SK-N-SH (cell line): ENCODE measurements at regions not wholly inside any gene's neighbourhood (a gene's known extent, or its start where the extent isn't known, plus 50 kb on each side); places are given as distances from the start of the nearest gene placed in this dataset.

Experiments
- CTCF ChIA-PET: fragments of 300-600, 350-600 bp; formaldehyde crosslinking; extraction: SDS; loops from one replicate; lab custom pipeline; 2021; lab: Yijun Ruan, JAX
- POLR2A ChIA-PET: fragments of 350-600 bp; sonication (Branson Sonifier 250); formaldehyde crosslinking; extraction: SDS; loops from one replicate; lab custom pipeline; 2020; ENCODE audit warnings: antibody characterized with exemption, inconsistent platforms; lab: Yijun Ruan, JAX
- DNase-seq: peaks from one replicate; pipeline ENCODE4 v3.0.0; 2012
- H2AFZ ChIP-seq: fragments of 200-600 bp; sonication (generic); 2 replicates; pipeline ENCODE4 v1.8.1; 2016; ENCODE audit warnings: antibody characterized with exemption, mild to moderate bottlenecking, low read depth
- H3F3A ChIP-seq: fragments of 200-600 bp; sonication (generic); replicated peaks from 2 replicates; pipeline ENCODE3; 2016; ENCODE audit warnings: antibody characterized with exemption, mild to moderate bottlenecking; ENCODE audit not compliant: insufficient read depth
- H3K27ac ChIP-seq, 2 experiments: fragments of 200-500 bp in 1 of 2; fragments of 200-600 bp in 1 of 2; sonication (Bioruptor generic) in 1 of 2; sonication (generic), shearing (Covaris generic) in 1 of 2; 2 replicates each; pipeline versions ENCODE4 v1.5.1 to v1.6.1; 2014 to 2016; ENCODE audit warnings: low read depth in 2 of 2, inconsistent platforms in 1 of 2, low read length in 1 of 2, mild to moderate bottlenecking in 1 of 2, mixed read lengths in 1 of 2
- H3K27me3 ChIP-seq: fragments of 200-600 bp; sonication (generic), shearing (Covaris generic); 2 replicates; pipeline ENCODE4 v1.6.1; 2016; ENCODE audit warnings: mixed run types; ENCODE audit not compliant: insufficient read depth
- H3K36me3 ChIP-seq, 2 experiments: fragments of 200-500 bp in 1 of 2; fragments of 200-600 bp in 1 of 2; sonication (Bioruptor generic) in 1 of 2; sonication (generic) in 1 of 2; replicated peaks in 1 of 2; 2 replicates each; pipeline versions ENCODE3 to v1.5.1; 2014 to 2016; ENCODE audit warnings: low read length in 1 of 2, mild to moderate bottlenecking in 1 of 2; ENCODE audit not compliant: insufficient read depth in 2 of 2, control insufficient read depth in 1 of 2
- H3K4me1 ChIP-seq, 2 experiments: fragments of 200-500 bp in 1 of 2; fragments of 200-600 bp in 1 of 2; sonication (Bioruptor generic) in 1 of 2; sonication (generic), shearing (Covaris generic) in 1 of 2; 2 replicates each; pipeline versions ENCODE4 v1.5.1 to v1.6.1; 2014 to 2016; ENCODE audit warnings: low read depth in 1 of 2, low read length in 1 of 2, mixed run types in 1 of 2; ENCODE audit not compliant: insufficient read depth in 2 of 2, control insufficient read depth in 1 of 2
- H3K4me2 ChIP-seq: fragments of 200-600 bp; sonication (generic), shearing (Covaris generic); 2 replicates; pipeline ENCODE4 v1.6.1; 2017; ENCODE audit warnings: mixed run types
- H3K4me3 ChIP-seq, 2 experiments: fragments of 200-500 bp in 1 of 2; fragments of 200-600 bp in 1 of 2; sonication (Bioruptor generic) in 1 of 2; sonication (generic), shearing (Covaris generic) in 1 of 2; 2 replicates each; pipeline versions ENCODE4 v1.5.1 to v1.8.1; 2014 to 2016; ENCODE audit warnings: low read depth in 2 of 2, inconsistent platforms in 1 of 2, low read length in 1 of 2, mild to moderate bottlenecking in 1 of 2, mixed read lengths in 1 of 2, moderate library complexity in 1 of 2
- H3K79me2 ChIP-seq: fragments of 200-600 bp; sonication (generic); 2 replicates; pipeline ENCODE4 v1.8.1; 2017; ENCODE audit warnings: mild to moderate bottlenecking; ENCODE audit not compliant: insufficient read depth
- H3K9ac ChIP-seq: fragments of 200-600 bp; sonication (generic); 2 replicates; pipeline ENCODE4 v1.6.1; 2017; ENCODE audit warnings: mixed run types
- H3K9me2 ChIP-seq: fragments of 200-600 bp; sonication (generic); 2 replicates; pipeline ENCODE4 v1.6.1; 2017; ENCODE audit warnings: mixed run types
- H3K9me3 ChIP-seq: fragments of 200-600 bp; sonication (generic); 2 replicates; pipeline ENCODE4 v1.6.1; 2017; ENCODE audit warnings: mixed run types, mild to moderate bottlenecking, moderate library complexity
- H4K20me1 ChIP-seq: fragments of 200-600 bp; sonication (generic); 2 replicates; pipeline ENCODE4 v1.6.1; 2017; ENCODE audit warnings: mild to moderate bottlenecking, mixed run types; ENCODE audit not compliant: insufficient read depth
- EP300 ChIP-seq, 2 experiments: IDR thresholded peaks; 2 replicates each; pipeline versions ENCODE4 v1.4.0 to v1.6.1; 2012; ENCODE audit warnings: borderline replicate concordance in 1 of 2, low read depth in 1 of 2, low read length in 1 of 2
- FOSL2 ChIP-seq: IDR thresholded peaks from 2 replicates; pipeline ENCODE4 v1.4.0; 2012; ENCODE audit warnings: low read depth, mild to moderate bottlenecking, moderate library complexity, borderline replicate concordance
- GATA2 ChIP-seq: sonication (generic); formaldehyde crosslinking; IDR thresholded peaks from 2 replicates; pipeline ENCODE4 v1.5.0; 2020; ENCODE audit warnings: mild to moderate bottlenecking, missing genetic modification reagents
- JUND ChIP-seq: IDR thresholded peaks from 2 replicates; pipeline ENCODE4 v1.4.0; 2012
- RAD21 ChIP-seq: IDR thresholded peaks from 2 replicates; pipeline ENCODE4 v1.6.1; 2012; ENCODE audit warnings: mild to moderate bottlenecking, low read length
- RCOR1 ChIP-seq: fragments of 150-350 bp; IDR thresholded peaks from 2 replicates; pipeline ENCODE4 v1.6.1; 2017; ENCODE audit warnings: antibody characterized with exemption, low read length
- RXRA ChIP-seq: IDR thresholded peaks from 2 replicates; pipeline ENCODE4 v1.4.0; 2012; ENCODE audit warnings: low read depth, mild to moderate bottlenecking, borderline replicate concordance
- SIN3A ChIP-seq: IDR thresholded peaks from 2 replicates; pipeline ENCODE4 v1.6.1; 2012; ENCODE audit warnings: low read depth, mild to moderate bottlenecking, low read length, moderate library complexity, borderline replicate concordance
- TCF12 ChIP-seq: IDR thresholded peaks from 2 replicates; pipeline ENCODE4 v1.4.0; 2012
- TEAD4 ChIP-seq: IDR thresholded peaks from 2 replicates; pipeline ENCODE4 v1.4.0; 2012; ENCODE audit warnings: mild to moderate bottlenecking, borderline replicate concordance; ENCODE audit not compliant: insufficient read depth
- YY1 ChIP-seq: IDR thresholded peaks from 2 replicates; pipeline ENCODE4 v1.4.0; 2012; ENCODE audit warnings: low read depth, mild to moderate bottlenecking
- WGBS: methylation state at CpG from one replicate; pipeline ENCODE4 v1.1.6; 2017; ENCODE audit warnings: low lambda C conversion rate; 5-methylcytosine and 5-hydroxymethylcytosine counted together
- TF ChIP-seq, protein P1 (sequence below): IDR thresholded peaks from 2 replicates; pipeline ENCODE4 v1.4.0; 2012; ENCODE audit warnings: low read depth, borderline replicate concordance
- TF ChIP-seq, protein P2 (sequence below): fragments of 200-600 bp; sonication (generic); IDR thresholded peaks from 2 replicates; pipeline ENCODE4 v1.6.1; 2017; ENCODE audit warnings: antibody characterized with exemption, mild to moderate bottlenecking, moderate library complexity
- TF ChIP-seq, protein P3 (sequence below): IDR thresholded peaks from 2 replicates; pipeline ENCODE4; 2012
- TF ChIP-seq, protein P4 (sequence below): fragments of 150-350 bp; IDR thresholded peaks from 2 replicates; pipeline ENCODE4 v1.6.1; 2016; ENCODE audit warnings: mild to moderate bottlenecking, low read depth, low read length
- TF ChIP-seq, protein P5 (sequence below): fragments of 150-350 bp; IDR thresholded peaks from 2 replicates; pipeline ENCODE4 v1.6.1; 2017; ENCODE audit warnings: antibody characterized with exemption, low read length, low read depth, borderline replicate concordance

DNA sequence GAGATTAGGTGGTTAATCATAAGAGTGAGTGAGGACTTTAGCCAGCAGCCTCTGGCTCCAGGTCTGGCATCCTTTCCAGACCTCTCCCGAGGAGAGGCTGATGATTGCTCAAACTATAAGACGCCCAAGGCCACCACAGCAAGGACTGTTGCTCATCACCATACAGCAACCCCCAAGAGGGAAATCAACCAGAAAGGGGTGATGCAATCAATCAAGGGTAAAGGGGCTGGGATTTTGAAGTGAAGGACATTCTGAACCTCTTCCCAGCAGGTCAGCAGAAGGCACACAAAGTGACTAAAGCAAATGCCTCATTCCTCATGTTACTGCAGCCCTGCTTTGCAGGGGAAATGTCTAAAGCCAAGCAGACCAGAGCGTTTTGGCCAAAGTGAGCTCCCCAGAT is 247.3 kb upstream of the IGF1R start:
- ChIA-PET POLR2A (no interaction called here), CTCF (interaction anchor here (1.0 to 3.7 kb wide), 3 partner anchors 22 to 27 kb away, joined by 3 to 19 read pairs (median 3); no protein-coding TSS in a partner anchor)
- TF ChIP-seq TCF12 (no peak), GATA2 (CRISPR knock-in tag) (no peak), TEAD4 (no peak), SIN3A (no peak), RXRA (no peak), RAD21 (no peak), JUND (no peak), FOSL2 (no peak), YY1 (no peak), EP300 (IDR thresholded peaks at IDR 0.05; ENCODE audit: borderline replicate concordance in 1 of 2, low read depth in 1 of 2, low read length in 1 of 2) (no peak), RCOR1 (no peak)
- TF ChIP-seq, protein P1, sequence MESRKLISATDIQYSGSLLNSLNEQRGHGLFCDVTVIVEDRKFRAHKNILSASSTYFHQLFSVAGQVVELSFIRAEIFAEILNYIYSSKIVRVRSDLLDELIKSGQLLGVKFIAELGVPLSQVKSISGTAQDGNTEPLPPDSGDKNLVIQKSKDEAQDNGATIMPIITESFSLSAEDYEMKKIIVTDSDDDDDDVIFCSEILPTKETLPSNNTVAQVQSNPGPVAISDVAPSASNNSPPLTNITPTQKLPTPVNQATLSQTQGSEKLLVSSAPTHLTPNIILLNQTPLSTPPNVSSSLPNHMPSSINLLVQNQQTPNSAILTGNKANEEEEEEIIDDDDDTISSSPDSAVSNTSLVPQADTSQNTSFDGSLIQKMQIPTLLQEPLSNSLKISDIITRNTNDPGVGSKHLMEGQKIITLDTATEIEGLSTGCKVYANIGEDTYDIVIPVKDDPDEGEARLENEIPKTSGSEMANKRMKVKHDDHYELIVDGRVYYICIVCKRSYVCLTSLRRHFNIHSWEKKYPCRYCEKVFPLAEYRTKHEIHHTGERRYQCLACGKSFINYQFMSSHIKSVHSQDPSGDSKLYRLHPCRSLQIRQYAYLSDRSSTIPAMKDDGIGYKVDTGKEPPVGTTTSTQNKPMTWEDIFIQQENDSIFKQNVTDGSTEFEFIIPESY, result no peak
- TF ChIP-seq, protein P2, sequence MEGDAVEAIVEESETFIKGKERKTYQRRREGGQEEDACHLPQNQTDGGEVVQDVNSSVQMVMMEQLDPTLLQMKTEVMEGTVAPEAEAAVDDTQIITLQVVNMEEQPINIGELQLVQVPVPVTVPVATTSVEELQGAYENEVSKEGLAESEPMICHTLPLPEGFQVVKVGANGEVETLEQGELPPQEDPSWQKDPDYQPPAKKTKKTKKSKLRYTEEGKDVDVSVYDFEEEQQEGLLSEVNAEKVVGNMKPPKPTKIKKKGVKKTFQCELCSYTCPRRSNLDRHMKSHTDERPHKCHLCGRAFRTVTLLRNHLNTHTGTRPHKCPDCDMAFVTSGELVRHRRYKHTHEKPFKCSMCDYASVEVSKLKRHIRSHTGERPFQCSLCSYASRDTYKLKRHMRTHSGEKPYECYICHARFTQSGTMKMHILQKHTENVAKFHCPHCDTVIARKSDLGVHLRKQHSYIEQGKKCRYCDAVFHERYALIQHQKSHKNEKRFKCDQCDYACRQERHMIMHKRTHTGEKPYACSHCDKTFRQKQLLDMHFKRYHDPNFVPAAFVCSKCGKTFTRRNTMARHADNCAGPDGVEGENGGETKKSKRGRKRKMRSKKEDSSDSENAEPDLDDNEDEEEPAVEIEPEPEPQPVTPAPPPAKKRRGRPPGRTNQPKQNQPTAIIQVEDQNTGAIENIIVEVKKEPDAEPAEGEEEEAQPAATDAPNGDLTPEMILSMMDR, result no peak
- TF ChIP-seq, protein P3, sequence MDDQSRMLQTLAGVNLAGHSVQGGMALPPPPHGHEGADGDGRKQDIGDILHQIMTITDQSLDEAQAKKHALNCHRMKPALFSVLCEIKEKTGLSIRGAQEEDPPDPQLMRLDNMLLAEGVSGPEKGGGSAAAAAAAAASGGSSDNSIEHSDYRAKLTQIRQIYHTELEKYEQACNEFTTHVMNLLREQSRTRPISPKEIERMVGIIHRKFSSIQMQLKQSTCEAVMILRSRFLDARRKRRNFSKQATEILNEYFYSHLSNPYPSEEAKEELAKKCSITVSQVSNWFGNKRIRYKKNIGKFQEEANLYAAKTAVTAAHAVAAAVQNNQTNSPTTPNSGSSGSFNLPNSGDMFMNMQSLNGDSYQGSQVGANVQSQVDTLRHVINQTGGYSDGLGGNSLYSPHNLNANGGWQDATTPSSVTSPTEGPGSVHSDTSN, result no peak
- TF ChIP-seq, protein P4, sequence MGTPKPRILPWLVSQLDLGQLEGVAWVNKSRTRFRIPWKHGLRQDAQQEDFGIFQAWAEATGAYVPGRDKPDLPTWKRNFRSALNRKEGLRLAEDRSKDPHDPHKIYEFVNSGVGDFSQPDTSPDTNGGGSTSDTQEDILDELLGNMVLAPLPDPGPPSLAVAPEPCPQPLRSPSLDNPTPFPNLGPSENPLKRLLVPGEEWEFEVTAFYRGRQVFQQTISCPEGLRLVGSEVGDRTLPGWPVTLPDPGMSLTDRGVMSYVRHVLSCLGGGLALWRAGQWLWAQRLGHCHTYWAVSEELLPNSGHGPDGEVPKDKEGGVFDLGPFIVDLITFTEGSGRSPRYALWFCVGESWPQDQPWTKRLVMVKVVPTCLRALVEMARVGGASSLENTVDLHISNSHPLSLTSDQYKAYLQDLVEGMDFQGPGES, result no peak
- TF ChIP-seq, protein P5, sequence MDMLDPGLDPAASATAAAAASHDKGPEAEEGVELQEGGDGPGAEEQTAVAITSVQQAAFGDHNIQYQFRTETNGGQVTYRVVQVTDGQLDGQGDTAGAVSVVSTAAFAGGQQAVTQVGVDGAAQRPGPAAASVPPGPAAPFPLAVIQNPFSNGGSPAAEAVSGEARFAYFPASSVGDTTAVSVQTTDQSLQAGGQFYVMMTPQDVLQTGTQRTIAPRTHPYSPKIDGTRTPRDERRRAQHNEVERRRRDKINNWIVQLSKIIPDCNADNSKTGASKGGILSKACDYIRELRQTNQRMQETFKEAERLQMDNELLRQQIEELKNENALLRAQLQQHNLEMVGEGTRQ, result no peak
- Histone ChIP-seq H3K27me3 (peaks cover 10% of the 10 kb centered on the region; the same call in 1 of the 2 replicates), H3K36me3 (no peaks in the 10 kb centered on the region), H3K4me1 (no peaks in the 10 kb centered on the region), H3K79me2 (no peaks in the 10 kb centered on the region), H3K9me3 (no peaks in the 10 kb centered on the region), H3K9me2 (no peaks in the 10 kb centered on the region), H3F3A (no peaks in the 10 kb centered on the region), H2AFZ (no peak overlapping the region), H3K4me3 (no peak overlapping the region), H3K27ac (no peak overlapping the region), H3K9ac (no peak overlapping the region), H3K4me2 (no peak overlapping the region), H4K20me1 (no peaks in the 10 kb centered on the region)
- no peak for DNase-seq
- WGBS, result 0% methylated on average over 3 of the region's 3 CpGs
